ENCODE measurements at regions not wholly inside any gene's neighbourhood (a gene's known extent, or its start where the extent isn't known, plus 50 kb on each side); places are given as distances from the start of the nearest gene placed in this dataset.

DNA sequence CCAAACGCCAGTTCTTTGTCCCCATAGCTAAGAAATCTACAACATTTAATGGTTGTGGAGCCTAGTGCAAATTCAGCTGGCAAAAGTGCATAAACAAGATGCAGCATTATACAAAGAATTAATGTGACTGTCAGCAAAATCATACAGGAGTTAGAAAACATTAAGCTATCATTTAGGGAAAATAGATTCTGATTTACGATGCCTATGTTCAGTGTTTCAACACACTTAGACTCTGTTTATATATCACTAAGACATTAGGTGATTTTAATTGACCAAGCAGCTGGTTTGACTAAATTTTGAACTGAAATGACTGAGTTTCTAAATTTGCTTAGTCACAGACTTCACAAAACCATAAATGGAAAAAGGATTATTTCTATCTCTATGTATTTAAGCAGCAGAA is 1076.8 kb downstream of the TBL1XR1 start:
- no peak for TF ChIP-seq POLR2A (IDR thresholded peaks at IDR 0.05)
- TF ChIP-seq, protein P1, sequence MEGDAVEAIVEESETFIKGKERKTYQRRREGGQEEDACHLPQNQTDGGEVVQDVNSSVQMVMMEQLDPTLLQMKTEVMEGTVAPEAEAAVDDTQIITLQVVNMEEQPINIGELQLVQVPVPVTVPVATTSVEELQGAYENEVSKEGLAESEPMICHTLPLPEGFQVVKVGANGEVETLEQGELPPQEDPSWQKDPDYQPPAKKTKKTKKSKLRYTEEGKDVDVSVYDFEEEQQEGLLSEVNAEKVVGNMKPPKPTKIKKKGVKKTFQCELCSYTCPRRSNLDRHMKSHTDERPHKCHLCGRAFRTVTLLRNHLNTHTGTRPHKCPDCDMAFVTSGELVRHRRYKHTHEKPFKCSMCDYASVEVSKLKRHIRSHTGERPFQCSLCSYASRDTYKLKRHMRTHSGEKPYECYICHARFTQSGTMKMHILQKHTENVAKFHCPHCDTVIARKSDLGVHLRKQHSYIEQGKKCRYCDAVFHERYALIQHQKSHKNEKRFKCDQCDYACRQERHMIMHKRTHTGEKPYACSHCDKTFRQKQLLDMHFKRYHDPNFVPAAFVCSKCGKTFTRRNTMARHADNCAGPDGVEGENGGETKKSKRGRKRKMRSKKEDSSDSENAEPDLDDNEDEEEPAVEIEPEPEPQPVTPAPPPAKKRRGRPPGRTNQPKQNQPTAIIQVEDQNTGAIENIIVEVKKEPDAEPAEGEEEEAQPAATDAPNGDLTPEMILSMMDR (IDR thresholded peaks at IDR 0.05): no peak

Measured in Peyer's patch (tissue), 4 donors.